ENCODE measurements at regions not wholly inside any gene's neighbourhood (a gene's known extent, or its start where the extent isn't known, plus 50 kb on each side); places are given as distances from the start of the nearest gene placed in this dataset.
"Not testable (repeated sequence)": the region's sequence is repeated elsewhere in the genome, so short reads cannot be mapped to it uniquely, and the experiment has no call there.

DNA sequence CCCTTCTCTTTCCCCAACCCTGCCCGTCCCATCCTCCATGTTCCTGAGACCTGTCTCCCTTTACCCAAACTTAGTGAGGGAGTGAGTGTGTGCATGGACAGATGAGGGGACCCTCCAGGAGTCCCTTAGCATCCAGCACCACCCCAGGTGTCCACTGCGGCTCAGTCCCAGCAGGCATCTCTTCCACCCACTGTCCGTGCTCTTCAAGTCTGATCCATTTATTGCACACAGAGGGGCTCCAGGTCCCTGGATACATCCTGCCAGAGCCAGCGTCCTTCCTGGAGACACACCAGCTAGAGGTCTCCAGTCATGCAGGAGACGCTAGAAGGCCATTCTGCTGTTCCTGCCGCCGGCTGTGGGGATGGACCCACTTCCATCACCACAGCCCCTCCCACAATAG is 239.2 kb downstream of the ADGRD1 start:
- DNase-seq (ENCODE audit: low read depth in 2 of 2) = no peak

DNA sequence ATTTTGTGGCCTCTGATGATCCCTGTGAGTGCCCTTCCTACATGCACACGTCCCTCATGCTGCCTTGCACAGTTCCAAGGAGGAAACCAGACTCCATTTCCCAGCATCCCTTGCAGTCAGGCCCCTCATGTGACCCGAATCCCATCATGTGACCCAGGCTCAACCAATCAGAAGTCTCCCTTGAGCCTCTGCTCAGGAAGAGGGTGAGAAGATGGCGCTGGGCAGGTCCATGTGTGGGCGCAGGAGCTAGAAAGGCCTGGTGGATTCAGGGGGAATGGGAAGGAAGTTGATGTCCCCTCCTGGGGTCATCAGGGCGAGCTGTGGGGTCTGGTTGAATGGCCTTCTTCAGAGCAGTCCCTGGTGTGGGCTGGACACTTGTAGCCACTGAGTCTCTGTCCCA is 240.5 kb downstream of the ADGRD1 start:
- no peak for DNase-seq (ENCODE audit: low read depth in 2 of 2)

DNA sequence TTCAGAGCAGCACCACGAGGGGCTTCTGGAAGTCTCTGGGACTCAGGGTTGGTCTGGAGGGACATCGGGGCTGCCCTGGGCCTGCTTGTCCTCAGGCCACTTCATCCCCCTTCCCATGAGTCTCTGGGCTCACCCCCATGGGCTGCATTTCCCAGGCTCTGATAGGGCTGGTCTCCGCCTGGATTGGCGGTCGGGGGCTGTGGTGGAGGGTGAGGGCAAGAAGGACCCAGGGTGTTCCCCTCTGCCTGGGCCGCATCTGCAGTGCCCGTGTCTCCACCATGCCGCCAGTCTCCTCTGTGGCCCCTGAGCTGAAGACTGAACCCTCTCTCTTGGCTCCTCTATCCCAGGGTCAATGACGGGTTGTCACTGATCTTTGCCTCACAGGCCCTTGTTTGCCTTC is 242.1 kb downstream of the ADGRD1 start:
- DNase-seq (ENCODE audit: low read depth in 2 of 2) = no peak

DNA sequence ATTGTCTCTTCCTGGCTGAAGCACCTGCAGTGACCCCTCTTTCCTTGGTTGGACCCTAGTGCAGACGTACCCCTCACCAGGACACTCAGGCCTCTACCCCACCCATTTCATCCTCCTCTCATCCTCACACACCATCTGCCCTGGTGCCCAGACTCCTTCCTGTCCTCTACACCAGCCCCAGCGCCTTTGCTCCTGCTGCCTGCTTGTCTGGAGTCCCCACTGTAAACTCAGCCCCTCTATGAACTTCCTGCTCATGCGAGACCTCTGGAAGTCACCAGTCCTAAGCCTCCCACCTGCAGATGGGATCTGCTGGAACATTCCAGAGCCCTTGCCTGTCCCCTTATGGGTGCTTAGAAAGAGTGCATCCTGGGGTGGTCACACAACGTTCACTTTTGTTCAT is 242.5 kb downstream of the ADGRD1 start:
- no peak for DNase-seq (ENCODE audit: low read depth in 2 of 2)

DNA sequence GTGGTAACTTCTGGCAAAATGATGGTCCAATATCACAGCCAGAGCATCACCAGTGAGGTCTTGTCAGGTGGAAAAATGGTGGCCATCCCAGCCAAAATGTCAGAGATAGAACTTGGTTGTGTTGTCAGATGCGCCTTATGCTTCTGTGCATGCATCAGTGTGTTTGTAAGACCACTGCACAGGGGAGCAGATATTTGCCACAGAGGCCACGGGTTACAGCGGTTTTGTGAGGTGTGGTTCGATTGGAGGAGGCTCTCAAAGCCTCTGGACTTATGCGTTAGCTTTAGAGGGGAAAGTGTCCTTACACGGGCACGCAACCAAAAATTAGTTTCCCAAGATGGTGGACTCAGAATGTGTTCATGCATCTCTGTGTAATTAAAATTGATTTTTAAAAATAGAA is 243.8 kb downstream of the ADGRD1 start:
- DNase-seq (ENCODE audit: low read depth in 2 of 2) = no peak

DNA sequence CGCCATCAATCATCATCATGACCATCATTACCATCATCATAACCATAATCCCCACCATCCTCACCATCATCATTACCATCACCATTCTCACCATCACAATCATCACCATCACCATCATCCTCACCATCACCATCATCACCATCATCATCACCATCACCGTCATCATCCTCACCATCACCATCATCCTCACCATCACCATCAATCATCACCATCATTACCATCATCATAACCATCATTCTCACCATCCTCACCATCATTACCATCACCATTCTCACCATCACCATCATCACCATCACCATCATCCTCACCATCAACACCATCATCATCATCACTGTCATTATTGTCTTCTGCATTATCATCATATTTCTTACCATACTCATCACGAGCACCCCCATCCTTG is 245.5 kb downstream of the ADGRD1 start:
- no peak for DNase-seq (ENCODE audit: low read depth in 2 of 2)

DNA sequence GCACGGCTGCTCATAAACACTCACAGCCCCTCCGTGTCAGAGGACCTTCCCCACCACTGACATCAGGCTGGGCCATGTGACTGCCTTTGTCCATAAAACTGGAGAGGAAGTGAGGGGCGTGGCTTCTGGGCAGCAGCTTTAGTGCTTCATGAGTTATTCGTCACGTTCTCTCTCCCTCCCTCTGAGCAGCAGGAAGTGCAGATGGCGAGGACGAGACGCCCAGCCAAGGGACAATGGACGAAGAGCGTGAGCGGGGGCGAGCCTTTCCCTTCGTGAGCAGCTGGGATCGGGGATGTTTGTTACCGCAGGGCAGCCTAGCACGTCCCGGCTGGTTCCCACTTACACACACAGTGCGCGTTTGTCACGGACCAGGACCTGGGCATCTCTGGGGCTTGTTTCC is 248.2 kb downstream of the ADGRD1 start:
- DNase-seq (ENCODE audit: low read depth in 2 of 2) = not testable (repeated sequence)

DNA sequence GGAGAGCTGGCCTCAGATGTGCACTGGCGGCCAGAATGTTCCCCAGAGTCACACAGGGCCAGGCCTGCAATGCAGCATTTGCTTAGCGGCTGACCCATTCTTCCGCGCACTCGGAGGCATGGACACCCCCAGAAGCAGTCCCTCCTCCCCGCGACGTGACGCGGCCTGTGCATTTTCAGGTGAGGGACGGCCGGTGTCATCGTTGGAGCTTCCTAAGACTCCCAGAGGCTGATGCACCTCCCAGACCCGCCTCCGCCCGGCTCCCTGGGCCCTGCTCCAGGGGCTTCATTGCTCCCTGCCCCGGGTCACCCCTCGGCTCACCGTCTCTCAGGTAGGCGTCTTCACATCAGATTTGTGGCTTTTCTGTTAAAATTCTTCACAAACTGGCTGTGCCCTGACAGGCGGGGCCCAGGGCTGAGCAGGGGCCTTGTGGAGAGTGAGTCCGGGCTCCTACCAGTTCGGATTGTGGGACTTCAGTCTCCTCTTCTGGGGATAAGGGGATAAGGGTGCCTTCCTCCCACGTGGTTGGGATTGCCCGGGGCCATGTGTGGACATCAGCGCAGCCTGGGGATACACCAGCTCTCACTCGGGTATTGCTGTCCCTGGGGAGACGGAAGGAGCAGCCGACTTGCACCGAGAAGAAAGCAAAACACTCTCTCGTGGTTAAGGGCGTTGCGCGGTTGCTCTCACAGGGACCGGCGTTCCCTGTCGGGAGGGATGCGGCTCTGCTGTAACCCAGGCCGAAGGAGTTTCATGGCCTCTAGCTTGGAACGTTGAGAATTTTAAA is 249.1 kb downstream of the ADGRD1 start:
- DNase-seq (ENCODE audit: low read depth in 2 of 2) = no peak

DNA sequence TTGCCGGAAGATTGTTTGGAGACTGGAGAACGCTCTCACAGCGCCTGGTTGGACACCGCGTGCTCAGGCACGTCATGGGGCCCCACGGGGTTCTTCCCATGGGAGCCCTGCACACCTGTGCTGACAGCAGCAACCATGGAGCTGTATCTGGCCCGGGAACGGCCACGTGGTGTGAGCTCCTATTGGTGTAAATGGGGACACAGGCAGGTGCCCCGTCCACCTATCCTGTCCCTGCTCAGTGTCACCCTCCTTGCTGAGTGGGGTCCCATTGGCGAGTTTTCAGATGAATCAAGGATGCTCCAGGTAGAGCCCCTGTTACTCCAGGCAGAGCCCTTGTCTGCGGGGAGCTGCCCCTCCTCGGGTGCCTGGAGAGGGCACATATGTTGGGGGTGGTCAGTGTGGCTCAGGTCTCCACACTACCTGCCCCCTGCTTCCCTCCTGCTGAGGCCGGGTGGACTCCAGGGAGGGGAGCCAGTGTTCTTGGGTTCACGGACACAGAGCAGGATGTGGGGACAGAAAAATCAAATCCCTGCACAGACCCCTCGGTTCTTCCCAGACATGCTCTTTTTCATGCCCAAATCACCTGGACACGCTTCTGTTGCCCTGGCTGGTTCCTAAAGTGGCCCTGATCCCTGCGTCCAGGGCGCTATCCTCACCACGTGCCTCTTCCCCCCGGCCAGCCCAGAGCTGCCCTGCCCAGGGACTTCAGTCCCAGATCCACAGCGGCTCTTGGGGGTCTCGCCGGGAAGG is 250.1 kb downstream of the ADGRD1 start:
- DNase-seq (ENCODE audit: low read depth in 2 of 2) = no peak

DNA sequence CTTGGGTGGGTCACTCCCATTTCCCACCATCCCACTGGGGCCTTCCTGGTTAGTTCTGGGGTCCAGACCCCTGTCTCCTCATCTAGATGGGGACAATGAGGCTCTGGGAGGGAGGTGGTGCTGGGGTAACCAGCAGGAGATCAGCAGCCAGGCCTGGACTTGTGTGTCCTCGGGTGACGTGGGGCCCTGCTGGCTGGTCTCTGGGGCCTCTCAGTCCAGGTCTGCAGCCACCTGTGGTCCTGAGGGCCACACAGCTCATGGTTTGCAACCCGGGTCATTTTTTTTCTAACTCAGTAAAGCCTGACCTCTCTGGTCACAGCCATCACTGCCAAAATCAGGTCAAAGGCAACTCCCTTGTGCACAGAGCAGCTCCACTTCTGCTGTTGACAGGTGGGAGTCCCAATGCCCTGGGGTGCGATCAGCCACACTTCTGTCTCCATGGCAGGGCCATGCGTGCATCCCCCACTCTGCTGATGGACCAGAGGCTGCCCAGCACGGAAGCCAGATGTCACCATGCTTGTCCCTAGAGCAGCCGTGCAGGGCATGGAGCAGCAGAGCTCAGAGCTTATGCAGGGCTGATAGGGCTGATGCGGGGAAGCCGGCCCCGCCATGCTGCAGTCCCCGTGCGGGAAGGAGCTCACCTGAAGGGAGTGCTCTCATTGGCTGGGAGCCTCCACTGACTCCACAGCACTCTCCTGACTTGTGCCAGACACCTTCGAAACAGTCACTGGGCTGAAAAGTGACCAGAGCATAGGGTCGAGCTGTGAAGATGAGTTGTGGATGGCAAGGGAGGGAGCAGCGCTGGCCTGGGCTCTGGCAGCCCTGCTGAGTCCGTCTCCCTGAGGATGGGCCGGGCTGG is 250.9 kb downstream of the ADGRD1 start:
- no peak for DNase-seq (ENCODE audit: low read depth in 2 of 2)

DNA sequence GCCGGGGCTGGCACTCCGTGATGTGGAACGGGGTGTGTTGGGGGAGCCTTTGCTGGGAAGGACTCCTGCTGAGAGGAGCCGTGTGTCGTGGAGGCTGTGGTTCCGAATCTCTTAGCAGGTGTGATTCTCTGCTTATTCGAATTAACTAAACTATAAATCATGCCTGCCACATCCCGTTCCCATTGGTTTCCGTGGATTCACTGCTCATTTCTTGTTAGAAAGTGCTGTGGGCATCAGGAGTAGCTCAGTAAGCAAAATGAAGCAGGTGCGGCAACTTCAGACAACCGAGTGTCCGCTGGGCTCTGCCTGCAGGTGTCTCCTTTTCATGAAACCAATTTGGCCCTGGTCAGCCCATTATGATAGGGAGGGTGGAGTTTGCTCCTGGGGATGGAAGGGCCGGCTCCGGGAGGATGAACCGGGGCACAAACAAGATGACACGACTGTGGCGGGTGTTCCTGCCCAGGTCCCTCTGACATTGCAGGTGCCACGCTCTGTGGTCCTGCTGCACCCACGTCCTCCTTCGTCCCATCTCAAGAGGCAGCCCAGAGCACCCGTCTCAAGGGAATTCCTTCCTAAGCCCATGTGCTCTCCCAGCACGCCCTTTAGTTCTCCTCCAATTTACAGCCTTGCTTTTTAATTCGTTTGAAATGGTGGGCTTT is 251.7 kb downstream of the ADGRD1 start:
- not testable (repeated sequence) for DNase-seq (ENCODE audit: low read depth in 2 of 2)

DNA sequence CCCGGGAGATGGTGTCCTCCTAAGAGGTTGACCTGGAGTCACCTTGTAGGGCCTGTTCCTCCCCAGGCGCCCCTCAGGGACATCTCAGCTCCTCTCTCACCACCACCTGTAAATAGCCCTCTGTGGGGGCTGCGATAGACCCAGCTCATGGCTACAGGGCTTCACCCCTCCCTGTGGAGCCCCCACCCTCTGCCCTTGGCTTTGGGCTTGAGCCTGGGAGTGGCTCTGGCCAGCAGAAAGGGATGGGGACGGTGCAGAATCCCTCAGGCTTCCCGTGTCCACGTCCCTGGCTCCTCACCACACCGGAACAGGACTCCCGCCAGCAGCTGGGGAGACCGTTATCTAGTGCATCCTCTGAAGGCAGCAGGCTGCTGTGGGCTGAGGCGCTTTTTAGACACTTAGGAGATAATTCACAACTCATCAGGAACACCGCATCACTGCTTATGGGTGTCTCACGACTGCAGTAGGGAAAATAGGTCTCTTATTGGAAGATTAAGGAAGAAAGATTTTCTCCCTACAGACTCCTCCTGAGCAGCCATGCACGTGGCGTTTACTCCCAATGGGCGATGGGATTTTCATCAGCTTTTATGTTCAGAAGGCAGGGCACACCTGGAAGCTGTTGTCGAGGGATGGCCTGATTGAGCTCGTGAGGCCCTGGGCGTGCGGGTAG is 253.1 kb downstream of the ADGRD1 start:
- DNase-seq (ENCODE audit: low read depth in 2 of 2) = not testable (repeated sequence)

DNA sequence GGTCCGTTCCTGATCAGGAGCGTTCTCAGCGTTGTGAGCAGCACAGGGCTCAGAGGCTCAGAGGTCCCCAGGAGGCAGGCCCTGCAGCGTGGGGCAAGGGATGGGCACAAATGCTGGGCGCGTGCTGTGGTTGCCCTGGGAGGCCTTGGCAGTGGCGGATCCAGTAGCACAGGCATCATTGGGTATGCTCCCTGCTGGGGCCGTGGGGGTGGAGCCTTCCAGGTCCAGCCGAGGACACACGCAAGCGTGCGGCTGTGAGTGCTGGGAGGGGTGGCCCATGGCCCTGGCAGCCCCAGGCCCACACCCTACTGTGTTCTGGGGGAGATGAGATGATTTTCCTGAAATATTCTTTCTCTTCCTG is 253.6 kb downstream of the ADGRD1 start:
- not testable (repeated sequence) for DNase-seq (ENCODE audit: low read depth in 2 of 2)

DNA sequence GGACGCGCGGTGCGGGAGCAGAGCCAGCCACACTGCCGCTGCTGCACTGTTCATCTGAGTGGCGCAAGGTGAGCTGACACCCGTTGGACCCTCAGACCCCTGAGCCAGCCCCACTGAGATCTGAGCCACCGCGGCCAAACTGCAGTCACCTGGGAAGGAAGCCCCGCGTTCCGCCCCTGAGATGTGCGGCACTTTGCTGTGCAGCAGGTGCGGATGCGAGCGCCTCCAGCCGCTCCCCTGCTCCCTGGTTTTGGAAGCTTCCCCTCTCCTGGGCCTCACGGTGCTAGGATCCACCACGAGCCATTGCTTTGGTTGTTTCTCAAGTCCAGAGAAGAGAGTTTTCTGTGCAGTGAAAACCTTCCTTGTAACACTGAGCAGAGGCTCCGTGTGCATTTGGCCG is 254.1 kb downstream of the ADGRD1 start:
- not testable (repeated sequence) for DNase-seq (ENCODE audit: low read depth in 2 of 2)

DNA sequence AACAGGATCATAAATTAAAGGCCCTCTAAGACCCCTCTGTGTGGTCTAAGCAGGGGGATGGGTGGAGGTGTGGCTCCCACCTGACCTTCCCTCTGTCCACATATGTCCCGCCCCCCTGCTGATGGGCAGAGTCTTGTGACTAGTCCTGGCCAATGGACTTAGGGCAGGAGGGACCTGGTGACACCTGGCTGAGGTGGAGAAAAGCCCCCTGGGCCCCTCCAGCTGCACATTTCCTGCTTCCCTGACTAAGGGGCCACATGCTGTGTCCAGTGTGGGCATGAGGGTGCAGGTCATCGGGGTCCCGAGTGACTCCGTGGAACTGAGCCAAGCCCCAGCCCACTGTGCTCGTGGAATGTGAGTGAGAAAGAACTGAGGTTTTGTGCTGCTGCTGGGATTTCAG is 254.7 kb downstream of the ADGRD1 start:
- DNase-seq (ENCODE audit: low read depth in 2 of 2) = no peak

DNA sequence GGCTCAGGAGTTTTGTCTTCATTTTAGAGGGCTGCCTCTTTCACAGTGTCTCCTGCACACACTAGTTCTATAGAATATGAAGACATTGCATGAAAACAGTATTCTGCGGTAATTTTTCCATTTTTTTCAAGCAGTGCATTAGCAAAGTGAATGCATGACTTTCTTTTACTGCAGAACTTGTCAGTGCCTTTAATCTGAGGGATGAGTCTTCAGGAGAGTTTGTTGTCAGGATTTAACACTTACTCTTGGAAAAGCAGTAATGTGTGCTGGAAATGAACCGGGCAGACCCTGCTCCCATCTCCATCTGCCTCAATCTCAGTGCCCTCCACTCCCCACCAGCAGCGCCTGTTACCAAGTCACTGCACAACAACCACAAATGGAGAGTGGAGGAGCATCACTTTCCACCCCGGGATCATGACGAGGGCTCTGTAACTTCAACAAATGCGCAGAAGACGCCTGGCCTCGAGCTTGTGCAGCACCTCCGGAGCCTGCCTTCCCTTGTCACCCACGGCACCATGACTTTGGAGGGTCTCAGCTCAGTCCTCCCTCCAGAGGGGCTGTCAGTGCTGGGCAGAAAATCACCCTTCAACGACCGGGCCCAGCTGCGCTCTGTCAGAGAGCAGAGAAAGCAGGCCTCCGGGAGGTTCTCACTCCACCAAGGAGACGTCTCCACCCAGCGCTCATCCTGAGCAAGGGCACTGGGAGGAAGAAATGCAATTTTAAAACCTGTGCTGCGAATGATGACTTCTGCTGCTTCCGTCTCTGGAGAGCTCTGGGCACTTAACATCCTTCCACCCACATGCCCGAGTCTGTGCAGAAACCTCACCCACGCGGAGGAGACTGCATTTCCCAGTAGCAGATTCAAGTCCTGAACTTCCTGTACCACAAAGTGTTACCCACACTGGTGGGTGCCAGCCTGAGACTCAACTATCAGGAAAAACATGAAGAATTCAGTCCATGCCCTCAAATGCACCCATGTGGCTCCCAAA is 255.7 kb downstream of the ADGRD1 start:
- DNase-seq (ENCODE audit: low read depth in 2 of 2) = peak in 1 of 2 experiments; percentile 9

DNA sequence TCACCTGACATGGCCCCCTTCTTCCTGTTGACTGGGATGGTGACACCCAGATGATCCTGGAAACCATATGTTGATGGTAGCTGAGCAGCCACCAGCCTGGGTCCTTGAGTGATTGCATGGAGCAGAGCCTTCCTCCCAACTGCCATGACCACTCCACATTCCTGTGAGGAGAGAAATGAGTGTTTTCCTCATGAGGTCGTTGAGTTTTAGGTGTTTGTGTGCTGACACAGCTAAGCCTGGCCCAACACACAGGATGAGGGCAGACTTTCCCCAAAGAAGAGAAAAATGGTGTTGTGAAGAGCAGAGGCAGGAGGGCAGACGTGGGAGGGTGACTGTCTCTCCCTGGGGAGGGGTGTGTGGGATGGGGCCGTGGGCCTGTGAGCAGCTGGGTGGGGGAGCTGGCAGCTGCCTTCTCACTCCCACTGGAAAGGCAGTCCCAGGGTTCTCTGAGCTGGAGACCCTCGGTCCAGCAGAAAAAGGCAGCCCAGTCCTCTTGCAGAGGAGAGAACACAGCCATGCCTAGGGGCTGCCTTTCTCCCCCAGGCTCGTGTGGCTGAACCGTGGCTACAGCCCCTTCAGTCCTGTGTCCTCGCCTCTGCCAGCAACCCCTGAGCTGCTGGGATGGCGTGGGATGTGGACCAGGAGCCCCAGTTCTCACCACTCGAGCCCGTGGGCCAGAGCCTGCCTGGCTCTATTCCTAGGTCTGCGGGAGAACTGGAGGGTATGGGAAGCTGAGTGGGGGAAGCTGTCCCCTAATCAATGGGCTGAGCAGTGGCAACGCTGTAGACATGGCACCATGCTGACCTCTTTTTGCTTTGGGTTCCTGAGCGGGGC is 257.0 kb downstream of the ADGRD1 start:
- DNase-seq (ENCODE audit: low read depth in 2 of 2) = no peak

DNA sequence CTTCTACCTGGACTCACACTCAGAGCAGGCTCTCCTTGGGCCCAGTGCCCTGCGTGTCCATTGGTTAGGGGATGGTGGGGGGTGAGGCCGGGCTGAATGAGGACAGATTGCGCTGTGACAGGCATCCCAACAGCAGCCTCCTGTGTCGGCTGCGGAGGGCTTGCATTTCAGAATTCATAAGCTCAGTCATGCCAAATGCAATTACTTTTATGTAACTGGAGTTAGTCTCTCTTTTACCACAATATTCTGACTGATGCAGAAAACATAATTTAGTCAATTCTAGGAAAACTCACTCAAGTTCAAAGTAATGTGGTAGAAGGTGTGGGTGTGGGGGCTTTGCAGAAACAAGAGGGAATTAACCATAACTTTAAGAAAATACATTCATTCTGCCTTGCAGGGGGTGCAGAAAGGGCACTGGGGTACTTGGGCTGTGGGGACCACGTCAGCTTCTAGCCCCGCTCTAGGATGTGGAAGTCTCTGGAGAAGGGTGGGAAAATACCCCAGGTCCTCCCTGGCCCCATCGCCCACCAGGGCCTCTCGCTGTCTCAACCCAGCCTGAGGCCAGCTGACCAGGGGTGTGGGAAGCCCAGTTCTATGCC is 257.7 kb downstream of the ADGRD1 start:
- no peak for DNase-seq (ENCODE audit: low read depth in 2 of 2)

Measured in stimulated activated CD4-positive, alpha-beta T cell treated with anti-CD3 and anti-CD28 coated beads, Interleukin-12 subunit alpha, Interleukin-12 subunit beta, amount 100 ng/mL, for 24 hours (primary cell).